ENCODE measurements at regions not wholly inside any gene's neighbourhood (a gene's known extent, or its start where the extent isn't known, plus 50 kb on each side); places are given as distances from the start of the nearest gene placed in this dataset.

DNA sequence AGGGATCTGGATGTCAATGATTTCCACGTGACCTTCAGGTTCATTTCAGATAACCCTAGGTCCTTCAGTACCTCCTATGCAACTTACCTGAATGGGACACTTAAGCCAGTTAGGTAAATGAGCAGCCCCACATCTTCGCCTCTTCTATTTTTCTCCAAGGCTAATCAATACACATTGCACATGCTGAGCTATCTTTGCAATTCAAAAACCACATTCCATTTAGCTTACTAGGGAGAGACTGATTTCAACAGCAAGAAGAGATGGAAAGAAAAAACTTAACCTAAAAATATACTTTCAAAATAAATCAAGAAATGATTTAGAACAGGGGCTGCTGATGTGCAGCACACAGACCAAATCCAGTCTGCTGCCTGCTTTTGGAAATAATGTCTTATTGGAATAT lies 81.8 kb upstream of the CDCA7L start:
- Histone ChIP-seq H3K27ac (ENCODE audit: low read depth in 1 of 2, low read length in 1 of 2) (no peak overlapping the region), H3K9me3 (ENCODE audit: control insufficient read depth in 4 of 4, insufficient read depth in 3 of 4, low read length in 3 of 4) (no peaks in the 10 kb centered on the region), H3K27me3 (ENCODE audit: control insufficient read depth in 3 of 3, insufficient read depth in 3 of 3, low read length in 2 of 3) (no peaks in the 10 kb centered on the region), H3K36me3 (ENCODE audit: control insufficient read depth in 4 of 4, insufficient read depth in 4 of 4, low read length in 4 of 4) (no peaks in the 10 kb centered on the region), H3K4me1 (ENCODE audit: control insufficient read depth in 5 of 5, insufficient read depth in 5 of 5, low read length in 5 of 5) (peaks cover 0 to 2% (median 0%) of the 10 kb centered on the region in 5 donors), H3K9ac (ENCODE audit: insufficient read depth in 1 of 2, low read length in 2 of 2) (no peak overlapping the region), H3K4me3 (no peak overlapping the region)
- DNase-seq = no peak
- TF ChIP-seq, protein P1, sequence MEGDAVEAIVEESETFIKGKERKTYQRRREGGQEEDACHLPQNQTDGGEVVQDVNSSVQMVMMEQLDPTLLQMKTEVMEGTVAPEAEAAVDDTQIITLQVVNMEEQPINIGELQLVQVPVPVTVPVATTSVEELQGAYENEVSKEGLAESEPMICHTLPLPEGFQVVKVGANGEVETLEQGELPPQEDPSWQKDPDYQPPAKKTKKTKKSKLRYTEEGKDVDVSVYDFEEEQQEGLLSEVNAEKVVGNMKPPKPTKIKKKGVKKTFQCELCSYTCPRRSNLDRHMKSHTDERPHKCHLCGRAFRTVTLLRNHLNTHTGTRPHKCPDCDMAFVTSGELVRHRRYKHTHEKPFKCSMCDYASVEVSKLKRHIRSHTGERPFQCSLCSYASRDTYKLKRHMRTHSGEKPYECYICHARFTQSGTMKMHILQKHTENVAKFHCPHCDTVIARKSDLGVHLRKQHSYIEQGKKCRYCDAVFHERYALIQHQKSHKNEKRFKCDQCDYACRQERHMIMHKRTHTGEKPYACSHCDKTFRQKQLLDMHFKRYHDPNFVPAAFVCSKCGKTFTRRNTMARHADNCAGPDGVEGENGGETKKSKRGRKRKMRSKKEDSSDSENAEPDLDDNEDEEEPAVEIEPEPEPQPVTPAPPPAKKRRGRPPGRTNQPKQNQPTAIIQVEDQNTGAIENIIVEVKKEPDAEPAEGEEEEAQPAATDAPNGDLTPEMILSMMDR (IDR thresholded peaks at IDR 0.05; ENCODE audit: control extremely low read depth, extremely low read depth) = no peak
- ATAC-seq (ENCODE audit: insufficient read depth, low FRiP score) = no peak
- 79 to 92% methylated on average over 2 of the region's 2 CpGs for WGBS, 2 donors

DNA sequence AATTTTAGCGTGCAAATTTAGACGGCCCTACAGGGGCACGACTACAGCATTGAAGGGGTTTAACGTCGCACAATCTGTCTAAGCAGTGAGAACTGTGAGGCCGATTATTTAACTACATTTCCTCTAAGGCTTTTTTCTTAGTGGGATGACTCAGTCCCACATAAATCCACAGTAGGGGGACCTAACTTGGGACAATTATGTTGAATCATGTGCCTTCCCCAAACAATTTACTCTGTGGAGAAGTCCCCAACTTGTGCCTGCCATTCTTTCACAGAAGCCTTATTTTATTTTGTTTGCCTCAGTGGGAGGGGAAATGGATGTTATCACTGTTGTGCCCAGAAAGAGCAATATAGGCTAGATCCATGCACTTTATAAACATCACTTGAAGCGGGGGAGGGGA lies 80.3 kb upstream of the CDCA7L start:
- Histone ChIP-seq H3K4me3 (no peak overlapping the region), H3K9ac (ENCODE audit: insufficient read depth in 1 of 2, low read length in 2 of 2) (no peak overlapping the region), H3K4me1 (ENCODE audit: control insufficient read depth in 5 of 5, insufficient read depth in 5 of 5, low read length in 5 of 5) (peaks cover 0 to 2% (median 0%) of the 10 kb centered on the region in 5 donors), H3K27me3 (ENCODE audit: control insufficient read depth in 3 of 3, insufficient read depth in 3 of 3, low read length in 2 of 3) (no peaks in the 10 kb centered on the region), H3K27ac (ENCODE audit: low read depth in 1 of 2, low read length in 1 of 2) (no peak overlapping the region), H3K9me3 (ENCODE audit: control insufficient read depth in 4 of 4, insufficient read depth in 3 of 4, low read length in 3 of 4) (no peaks in the 10 kb centered on the region), H3K36me3 (ENCODE audit: control insufficient read depth in 4 of 4, insufficient read depth in 4 of 4, low read length in 4 of 4) (no peaks in the 10 kb centered on the region)
- WGBS, 2 donors = 87 to 95% methylated on average over 7 of the region's 7 CpGs
- DNase-seq = no peak
- TF ChIP-seq, protein P1 (IDR thresholded peaks at IDR 0.05; ENCODE audit: control extremely low read depth, extremely low read depth) = no peak
- no peak for ATAC-seq (ENCODE audit: insufficient read depth, low FRiP score)

DNA sequence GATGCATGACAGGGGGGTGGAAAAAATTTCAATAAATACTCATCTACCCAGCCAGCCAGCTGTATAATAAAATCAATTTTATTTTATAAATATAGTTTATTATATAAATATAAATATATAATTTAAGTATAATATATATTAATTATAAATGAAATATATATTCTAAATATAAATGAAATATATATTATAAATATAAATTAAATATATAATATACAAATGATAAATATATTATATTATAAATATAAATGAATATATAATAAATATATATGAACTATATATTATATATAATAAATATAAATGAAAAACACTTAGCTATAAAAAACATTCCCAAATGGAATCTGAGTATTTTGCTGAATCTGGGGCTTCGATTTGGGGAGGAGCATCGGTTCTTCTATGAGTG lies 79.4 kb upstream of the CDCA7L start:
- Histone ChIP-seq H3K27ac (ENCODE audit: low read depth in 1 of 2, low read length in 1 of 2) (no peak overlapping the region), H3K9ac (ENCODE audit: insufficient read depth in 1 of 2, low read length in 2 of 2) (no peak overlapping the region), H3K4me1 (ENCODE audit: control insufficient read depth in 5 of 5, insufficient read depth in 5 of 5, low read length in 5 of 5) (peaks cover 0 to 2% (median 0%) of the 10 kb centered on the region in 5 donors), H3K27me3 (ENCODE audit: control insufficient read depth in 3 of 3, insufficient read depth in 3 of 3, low read length in 2 of 3) (no peaks in the 10 kb centered on the region), H3K9me3 (ENCODE audit: control insufficient read depth in 4 of 4, insufficient read depth in 3 of 4, low read length in 3 of 4) (no peaks in the 10 kb centered on the region), H3K36me3 (ENCODE audit: control insufficient read depth in 4 of 4, insufficient read depth in 4 of 4, low read length in 4 of 4) (no peaks in the 10 kb centered on the region), H3K4me3 (no peak overlapping the region)
- TF ChIP-seq, protein P1 (IDR thresholded peaks at IDR 0.05; ENCODE audit: control extremely low read depth, extremely low read depth) = no peak
- WGBS, 2 donors = 93 to 98% methylated on average over 2 of the region's 2 CpGs
- ATAC-seq (ENCODE audit: insufficient read depth, low FRiP score) (no peak), DNase-seq (no peak)

DNA sequence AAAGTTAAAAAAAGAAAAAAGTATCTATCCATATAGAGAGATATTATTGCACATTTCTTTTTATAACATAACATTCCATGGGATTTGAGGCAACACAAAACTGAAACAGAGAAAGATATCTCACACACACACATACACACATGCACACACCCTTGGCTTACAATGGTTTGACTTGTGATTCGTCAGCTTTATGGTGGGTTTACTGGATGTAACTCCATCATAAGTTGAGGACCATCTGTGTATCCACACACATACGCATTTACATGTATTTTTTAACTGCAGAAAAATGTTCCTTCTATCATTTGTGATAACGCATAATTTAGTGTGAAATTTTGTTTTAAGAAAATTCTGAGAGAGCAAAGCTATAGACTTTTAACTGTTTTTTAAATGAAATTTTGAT lies 74.2 kb upstream of the CDCA7L start:
- DNase-seq (no peak), ATAC-seq (ENCODE audit: insufficient read depth, low FRiP score) (no peak)
- Histone ChIP-seq H3K36me3 (ENCODE audit: control insufficient read depth in 4 of 4, insufficient read depth in 4 of 4, low read length in 4 of 4) (no peaks in the 10 kb centered on the region), H3K27me3 (ENCODE audit: control insufficient read depth in 3 of 3, insufficient read depth in 3 of 3, low read length in 2 of 3) (no peaks in the 10 kb centered on the region), H3K9ac (ENCODE audit: insufficient read depth in 1 of 2, low read length in 2 of 2) (no peak overlapping the region), H3K4me1 (ENCODE audit: control insufficient read depth in 5 of 5, insufficient read depth in 5 of 5, low read length in 5 of 5) (no peaks in the 10 kb centered on the region), H3K27ac (ENCODE audit: low read depth in 1 of 2, low read length in 1 of 2) (no peak overlapping the region), H3K9me3 (ENCODE audit: control insufficient read depth in 4 of 4, insufficient read depth in 3 of 4, low read length in 3 of 4) (no peaks in the 10 kb centered on the region), H3K4me3 (no peak overlapping the region)
- TF ChIP-seq, protein P1 (IDR thresholded peaks at IDR 0.05; ENCODE audit: control extremely low read depth, extremely low read depth) = no peak
- 96 to 99% methylated on average over 3 of the region's 3 CpGs for WGBS, 2 donors

Measured in lung (tissue), 11 donors.